ENCODE measurements at regions not wholly inside any gene's neighbourhood (a gene's known extent, or its start where the extent isn't known, plus 50 kb on each side); places are given as distances from the start of the nearest gene placed in this dataset.

GRCh38 chr10:130994845-130995244 is 316.7 kb downstream of the TCERG1L start:
- TF ChIP-seq CTCF (conservative IDR thresholded peaks at IDR 0.05; ENCODE audit: low read length) (no peak), EZH2phosphoT487 (IDR thresholded peaks at IDR 0.05; ENCODE audit: borderline replicate concordance) (no peak)
